ENCODE measurements at regions not wholly inside any gene's neighbourhood (a gene's known extent, or its start where the extent isn't known, plus 50 kb on each side); places are given as distances from the start of the nearest gene placed in this dataset.

GRCh38 chr2:217570394-217570793 is 432.4 kb downstream of the TNS1 start:
- TF ChIP-seq POLR2A (IDR thresholded peaks at IDR 0.05) (no peak), EP300 (IDR thresholded peaks at IDR 0.05) (no peak), CTCF (IDR thresholded peaks at IDR 0.05) (no peak), POLR2AphosphoS5 (IDR thresholded peaks at IDR 0.05) (no peak)
- no peak overlapping the region for H3K4me3 ChIP-seq
- no peaks in the 10 kb centered on the region for H3K27me3 ChIP-seq
- intact Hi-C loops (cut with DNase I; ENCODE audit: low total_unique reads), result no loop called here
- no peaks in the 10 kb centered on the region for H3K36me3 ChIP-seq
- H3K4me1 ChIP-seq, result no peaks in the 10 kb centered on the region
- H3K9me3 ChIP-seq, result no peaks in the 10 kb centered on the region
- 81 to 91% (median 85%) methylated on average over 2 of the region's 2 CpGs for WGBS, 5 donors
- no peak for DNase-seq
- no peak overlapping the region for H3K27ac ChIP-seq

GRCh38 chr2:217568289-217568971 is 434.4 kb downstream of the TNS1 start:
- Histone ChIP-seq H3K36me3 (no peaks in the 10 kb centered on the region), H3K27me3 (no peaks in the 10 kb centered on the region), H3K4me3 (no peak overlapping the region), H3K4me1 (no peaks in the 10 kb centered on the region), H3K27ac (no peak overlapping the region), H3K9me3 (no peaks in the 10 kb centered on the region)
- TF ChIP-seq CTCF (IDR thresholded peaks at IDR 0.05) (no peak), POLR2A (IDR thresholded peaks at IDR 0.05) (no peak), EP300 (IDR thresholded peaks at IDR 0.05) (no peak), POLR2AphosphoS5 (IDR thresholded peaks at IDR 0.05) (no peak)
- 42 to 87% (median 82%) methylated on average over 3 of the region's 3 CpGs for WGBS, 5 donors
- DNase-seq, result peak in 1 of 2 donors; percentile 17
- intact Hi-C loops (cut with DNase I; ENCODE audit: low total_unique reads), result no loop called here

DNA sequence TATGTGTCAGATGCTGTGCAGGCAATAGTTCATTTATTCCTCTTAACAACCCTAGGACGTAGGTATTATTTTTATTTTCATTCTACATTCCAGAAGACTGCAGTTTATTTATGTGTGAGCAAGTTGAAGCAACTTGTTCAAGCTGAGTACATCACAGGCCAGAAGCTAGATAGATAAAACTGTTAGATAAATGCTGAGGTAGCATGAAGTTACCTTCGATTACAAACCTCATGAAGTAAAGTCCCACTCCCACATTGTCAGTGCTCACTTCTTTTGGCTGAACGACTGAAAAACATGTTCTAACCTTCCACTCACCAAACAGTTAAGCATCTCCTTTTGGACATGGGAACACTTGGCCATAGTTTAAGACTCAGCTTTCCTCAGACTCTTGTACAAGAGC is 439.2 kb downstream of the TNS1 start:
- no peak overlapping the region for H3K4me3 ChIP-seq
- peaks cover 0 to 5% (median 0%) of the 10 kb centered on the region in 4 donors for H3K4me1 ChIP-seq
- no peak overlapping the region for H3K27ac ChIP-seq
- H3K9me3 ChIP-seq, result peaks cover 0 to 13% (median 2%) of the 10 kb centered on the region in 4 donors
- 70 to 89% (median 84%) methylated on average over 3 of the region's 3 CpGs for WGBS, 5 donors
- DNase-seq, result no peak
- no peak for TF ChIP-seq EP300 (IDR thresholded peaks at IDR 0.05)
- no peak for TF ChIP-seq POLR2A (IDR thresholded peaks at IDR 0.05)
- no peak for TF ChIP-seq CTCF (IDR thresholded peaks at IDR 0.05)
- TF ChIP-seq POLR2AphosphoS5 (IDR thresholded peaks at IDR 0.05), result no peak
- H3K36me3 ChIP-seq, result no peaks in the 10 kb centered on the region
- H3K27me3 ChIP-seq, result no peaks in the 10 kb centered on the region
- intact Hi-C loops (cut with DNase I; ENCODE audit: low total_unique reads), result no loop called here

DNA sequence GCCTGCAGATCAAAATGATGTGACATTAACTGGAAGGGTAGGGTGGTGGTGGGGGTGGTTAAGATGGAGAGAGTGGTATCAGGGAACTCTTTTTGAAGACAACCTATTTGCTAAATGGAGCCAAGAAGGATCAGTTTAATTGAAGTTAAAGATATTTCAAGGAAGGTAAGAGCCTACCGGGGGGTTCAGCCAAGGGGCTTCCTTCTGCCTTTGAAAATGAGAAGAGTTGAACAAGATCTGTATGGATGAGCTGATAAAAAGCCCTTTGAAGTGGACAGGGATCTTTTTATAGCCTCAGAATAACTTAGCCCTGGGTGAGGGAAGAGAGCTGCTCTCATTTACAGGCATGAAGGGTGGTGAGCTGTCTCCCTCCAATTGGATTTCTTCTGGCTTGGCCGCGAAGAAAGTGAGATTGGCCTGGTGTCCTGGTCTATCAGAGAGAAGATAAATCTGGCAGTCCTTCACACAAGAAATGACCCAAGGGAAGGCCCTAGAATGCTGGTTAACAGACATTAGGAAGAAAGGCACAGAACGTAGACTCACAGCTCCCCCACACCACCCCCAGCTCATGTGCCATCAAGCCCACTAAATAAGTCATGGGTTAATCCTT is 439.8 kb downstream of the TNS1 start:
- no peak overlapping the region for H3K4me3 ChIP-seq
- WGBS, 5 donors, result 88 to 94% (median 92%) methylated on average over 4 of the region's 4 CpGs
- H3K27me3 ChIP-seq, result no peaks in the 10 kb centered on the region
- intact Hi-C loops (cut with DNase I; ENCODE audit: low total_unique reads), result no loop called here
- H3K4me1 ChIP-seq, result peaks cover 0 to 5% (median 0%) of the 10 kb centered on the region in 4 donors
- no peaks in the 10 kb centered on the region for H3K36me3 ChIP-seq
- TF ChIP-seq POLR2AphosphoS5 (IDR thresholded peaks at IDR 0.05) (no peak), EP300 (IDR thresholded peaks at IDR 0.05) (no peak), POLR2A (IDR thresholded peaks at IDR 0.05) (no peak), CTCF (IDR thresholded peaks at IDR 0.05) (no peak)
- no peak overlapping the region for H3K27ac ChIP-seq
- H3K9me3 ChIP-seq, result peaks cover 0 to 13% (median 2%) of the 10 kb centered on the region in 4 donors
- peak in 1 of 2 donors; percentile 21 for DNase-seq
